K562 (cell line): ENCODE measurements at regions not wholly inside any gene's neighbourhood (a gene's known extent, or its start where the extent isn't known, plus 50 kb on each side); places are given as distances from the start of the nearest gene placed in this dataset.

ENCODE experiments used
- ARID1B ChIP-seq: fragments of 450-650 bp; IDR thresholded peaks from 2 replicates; pipeline ENCODE4 v1.6.1; 2016; ENCODE audit warnings: antibody characterized with exemption, mild to moderate bottlenecking, inconsistent platforms
- CBFA2T2 ChIP-seq: fragments of 450-650 bp; conservative IDR thresholded peaks from 2 replicates; pipeline ENCODE4 v1.6.1; 2017; ENCODE audit warnings: mild to moderate bottlenecking
- CBX5 ChIP-seq: IDR thresholded peaks from 2 replicates; pipeline ENCODE4 v1.6.1; 2014; ENCODE audit warnings: low read depth, borderline replicate concordance
- CSDE1 ChIP-seq, 2 experiments: fragments of 450-650 bp; IDR thresholded peaks; 2 replicates each; pipeline ENCODE4 v1.6.1; 2016; ENCODE audit warnings: mild to moderate bottlenecking in 1 of 2
- EHMT2 ChIP-seq: fragments of 450-650 bp; IDR thresholded peaks from 2 replicates; pipeline ENCODE4 v1.6.1; 2018; ENCODE audit warnings: antibody characterized with exemption
- GATAD2B ChIP-seq: fragments of 450-650 bp; IDR thresholded peaks from 2 replicates; pipeline ENCODE4 v1.6.1; 2017; ENCODE audit warnings: mild to moderate bottlenecking, borderline replicate concordance
- HMG20B ChIP-seq: fragments of 250-450 bp; sonication (Bioruptor Pico); IDR thresholded peaks from 2 replicates; pipeline ENCODE4 v1.5.0; 2021; ENCODE audit warnings: mild to moderate bottlenecking
- ILF3 ChIP-seq: fragments of 450-650 bp; IDR thresholded peaks from 2 replicates; pipeline ENCODE4 v1.6.1; 2018; ENCODE audit warnings: antibody characterized with exemption, mild to moderate bottlenecking, moderate library complexity, borderline replicate concordance
- MBD2 ChIP-seq: sonication (generic); IDR thresholded peaks from 2 replicates; pipeline ENCODE4 v1.6.1; 2016; ENCODE audit warnings: low read depth, borderline replicate concordance
- NR2C2 ChIP-seq, 2 experiments: fragments of 200-800 bp in 1 of 2; sonication (Bioruptor generic) in 1 of 2; sonication (generic) in 1 of 2; formaldehyde crosslinking in 1 of 2; IDR thresholded peaks; 2 replicates each; pipeline versions ENCODE4 v1.6.1 to v1.8.0; 2016 to 2022; ENCODE audit warnings: mild to moderate bottlenecking in 1 of 2, missing compliant biosample characterization in 1 of 2, missing genetic modification characterization in 1 of 2, missing genetic modification reagents in 1 of 2
- TAL1 ChIP-seq: fragments of 450-650 bp; IDR thresholded peaks from 2 replicates; pipeline ENCODE4 v1.6.1; 2016; ENCODE audit warnings: mild to moderate bottlenecking
- TFAM ChIP-seq: fragments of 250-450 bp; sonication (Bioruptor Pico); conservative IDR thresholded peaks from 2 replicates; pipeline ENCODE4 v1.5.0; 2021; ENCODE audit warnings: mild to moderate bottlenecking, moderate library complexity
- ZNF133 ChIP-seq: fragments of 250-450 bp; sonication (Bioruptor Pico); IDR thresholded peaks from 2 replicates; pipeline ENCODE4 v1.4.0; 2020; ENCODE audit warnings: mild to moderate bottlenecking
- ZNF277 ChIP-seq: fragments of 250-450 bp; sonication (Bioruptor Pico); IDR thresholded peaks from 2 replicates; pipeline ENCODE4 v1.8.0; 2022; ENCODE audit warnings: inconsistent platforms, mild to moderate bottlenecking, moderate library complexity, borderline replicate concordance
- ZNF561 ChIP-seq: fragments of 450-650 bp; formaldehyde crosslinking; conservative IDR thresholded peaks from 2 replicates; pipeline ENCODE4 v1.4.0; 2020; ENCODE audit warnings: mild to moderate bottlenecking, moderate library complexity
- ZNF592 ChIP-seq: fragments of 450-650 bp; IDR thresholded peaks from 2 replicates; pipeline ENCODE4 v1.6.1; 2017; ENCODE audit warnings: antibody characterized with exemption, mild to moderate bottlenecking
- ZNF780A ChIP-seq: fragments of 250-450 bp; sonication (Bioruptor Pico); IDR thresholded peaks from 2 replicates; pipeline ENCODE4 v1.5.0; 2021; ENCODE audit warnings: mild to moderate bottlenecking
- ZZZ3 ChIP-seq: fragments of 450-650 bp; IDR thresholded peaks from 2 replicates; pipeline ENCODE4 v1.6.1; 2016; ENCODE audit warnings: antibody characterized with exemption, mild to moderate bottlenecking, moderate library complexity
- TF ChIP-seq, protein P1 (sequence below), 2 experiments: fragments of 200-800 bp in 1 of 2; sonication (Bioruptor generic) in 1 of 2; sonication (generic) in 1 of 2; formaldehyde crosslinking in 1 of 2; IDR thresholded peaks in 1 of 2; conservative IDR thresholded peaks in 1 of 2; 2 replicates each; pipeline versions ENCODE4 v1.5.0 to v1.6.1; 2016 to 2020; ENCODE audit warnings: missing compliant biosample characterization in 1 of 2, missing genetic modification characterization in 1 of 2, missing genetic modification reagents in 1 of 2
- TF ChIP-seq, protein P2 (sequence below): fragments of 450-650 bp; IDR thresholded peaks from 2 replicates; pipeline ENCODE4 v1.6.1; 2018; ENCODE audit warnings: mild to moderate bottlenecking, low read depth; ENCODE audit not compliant: partially characterized antibody
- TF ChIP-seq, protein P3 (sequence below): fragments of 250-450 bp; sonication (Bioruptor Pico); IDR thresholded peaks from 2 replicates; pipeline ENCODE4 v1.9.0; 2021; ENCODE audit warnings: mild to moderate bottlenecking

DNA sequence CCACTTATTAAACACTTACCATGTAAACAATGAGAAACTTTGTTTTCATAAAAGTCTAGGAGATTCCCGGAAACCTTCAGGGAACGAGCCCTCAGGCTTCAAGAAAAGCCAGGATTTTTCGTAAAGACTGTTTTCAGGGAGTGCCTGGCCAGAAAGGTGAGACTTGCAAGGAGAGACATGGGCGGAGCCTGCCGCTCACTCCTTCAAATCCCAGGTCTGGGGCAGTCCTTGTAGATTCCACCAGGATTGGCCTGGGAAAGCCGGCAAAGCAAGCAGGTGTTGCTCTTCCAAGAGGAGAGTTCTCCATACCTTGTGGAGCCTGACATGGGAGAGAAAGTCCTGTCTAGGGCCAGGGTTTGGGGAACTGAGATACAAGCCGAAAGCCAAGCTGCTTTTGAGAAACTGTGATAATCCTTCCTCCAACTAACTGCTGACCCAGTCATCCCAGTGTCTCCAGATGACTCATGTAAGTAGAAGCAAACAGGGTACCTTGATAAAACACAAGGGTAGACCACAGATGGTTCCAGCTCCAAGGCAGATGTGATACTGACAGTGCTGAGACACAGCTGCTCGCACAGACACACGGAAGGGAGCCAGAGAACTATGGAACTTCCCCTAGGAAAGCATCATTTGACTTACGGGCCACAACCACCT is 69.4 kb upstream of the NAA20 start (continued):
- TF ChIP-seq TAL1 (peak; percentile 83), ZNF592 (no peak), CBX5 (no peak), ZNF133 (CRISPR knock-in tag) (no peak), EHMT2 (peak; percentile 78; the same call in 1 of the 2 replicates), ZNF277 (no peak), ILF3 (no peak), ZNF561 (no peak), HMG20B (CRISPR knock-in tag) (no peak), GATAD2B (no peak), MBD2 (no peak), ZNF780A (no peak), NR2C2 (CRISPR knock-in tag; IDR thresholded peaks at IDR 0.05) (no peak), NR2C2 (tag; IDR thresholded peaks at IDR 0.05) (no peak), ZZZ3 (no peak), TFAM (CRISPR knock-in tag) (no peak), CSDE1 (IDR thresholded peaks at IDR 0.05) (no peak), CBFA2T2 (peak; percentile 95), ARID1B (peak; percentile 85)
- TF ChIP-seq, protein P1, sequence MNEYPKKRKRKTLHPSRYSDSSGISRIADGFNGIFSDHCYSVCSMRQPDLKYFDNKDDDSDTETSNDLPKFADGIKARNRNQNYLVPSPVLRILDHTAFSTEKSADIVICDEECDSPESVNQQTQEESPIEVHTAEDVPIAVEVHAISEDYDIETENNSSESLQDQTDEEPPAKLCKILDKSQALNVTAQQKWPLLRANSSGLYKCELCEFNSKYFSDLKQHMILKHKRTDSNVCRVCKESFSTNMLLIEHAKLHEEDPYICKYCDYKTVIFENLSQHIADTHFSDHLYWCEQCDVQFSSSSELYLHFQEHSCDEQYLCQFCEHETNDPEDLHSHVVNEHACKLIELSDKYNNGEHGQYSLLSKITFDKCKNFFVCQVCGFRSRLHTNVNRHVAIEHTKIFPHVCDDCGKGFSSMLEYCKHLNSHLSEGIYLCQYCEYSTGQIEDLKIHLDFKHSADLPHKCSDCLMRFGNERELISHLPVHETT (CRISPR knock-in tag; conservative IDR thresholded peaks at IDR 0.05 in 1 of 2, IDR thresholded peaks at IDR 0.05 in 1 of 2): no peak
- TF ChIP-seq, protein P2, sequence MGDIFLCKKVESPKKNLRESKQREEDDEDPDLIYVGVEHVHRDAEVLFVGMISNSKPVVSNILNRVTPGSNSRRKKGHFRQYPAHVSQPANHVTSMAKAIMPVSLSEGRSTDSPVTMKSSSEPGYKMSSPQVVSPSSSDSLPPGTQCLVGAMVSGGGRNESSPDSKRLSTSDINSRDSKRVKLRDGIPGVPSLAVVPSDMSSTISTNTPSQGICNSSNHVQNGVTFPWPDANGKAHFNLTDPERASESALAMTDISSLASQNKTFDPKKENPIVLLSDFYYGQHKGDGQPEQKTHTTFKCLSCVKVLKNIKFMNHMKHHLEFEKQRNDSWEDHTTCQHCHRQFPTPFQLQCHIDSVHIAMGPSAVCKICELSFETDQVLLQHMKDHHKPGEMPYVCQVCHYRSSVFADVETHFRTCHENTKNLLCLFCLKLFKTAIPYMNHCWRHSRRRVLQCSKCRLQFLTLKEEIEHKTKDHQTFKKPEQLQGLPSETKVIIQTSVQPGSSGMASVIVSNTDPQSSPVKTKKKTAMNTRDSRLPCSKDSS: no peak
- TF ChIP-seq, protein P3, sequence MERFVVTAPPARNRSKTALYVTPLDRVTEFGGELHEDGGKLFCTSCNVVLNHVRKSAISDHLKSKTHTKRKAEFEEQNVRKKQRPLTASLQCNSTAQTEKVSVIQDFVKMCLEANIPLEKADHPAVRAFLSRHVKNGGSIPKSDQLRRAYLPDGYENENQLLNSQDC (CRISPR knock-in tag): no peak
